ENCODE measurements at regions not wholly inside any gene's neighbourhood (a gene's known extent, or its start where the extent isn't known, plus 50 kb on each side); places are given as distances from the start of the nearest gene placed in this dataset.

- Histone ChIP-seq H3K36me3 (ENCODE audit: insufficient read depth, low read length) (no peaks in the 10 kb centered on the region), H3K9me2 (ENCODE audit: insufficient read depth, low read length) (no peaks in the 10 kb centered on the region), H3K4me3 (ENCODE audit: low read length) (no peak overlapping the region), H3K9ac (ENCODE audit: low read length) (no peak overlapping the region), H4K20me1 (ENCODE audit: insufficient read depth) (no peaks in the 10 kb centered on the region), H3K9me3 (ENCODE audit: low read length) (no peaks in the 10 kb centered on the region), H3K27ac (ENCODE audit: low read length) (no peak overlapping the region), H3K4me2 (ENCODE audit: low read length) (no peak overlapping the region), H2AFZ (ENCODE audit: low read depth, low read length) (no peak overlapping the region), H3F3A (ENCODE audit: insufficient read depth, low read length, poor library complexity, severe bottlenecking) (no peaks in the 10 kb centered on the region), H3K27me3 (ENCODE audit: insufficient read depth, low read depth, low read length) (no peaks in the 10 kb centered on the region), H3K79me2 (replicated peaks; ENCODE audit: insufficient read depth, low read length) (no peaks in the 10 kb centered on the region)
- no peak for TF ChIP-seq REST (IDR thresholded peaks at IDR 0.05; ENCODE audit: borderline replicate concordance)
- no peak for TF ChIP-seq POLR2AphosphoS5 (IDR thresholded peaks at IDR 0.05)
- no peak for TF ChIP-seq SMC3 (conservative IDR thresholded peaks at IDR 0.05; ENCODE audit: poor library complexity)
- TF ChIP-seq TAF1 (IDR thresholded peaks at IDR 0.05; ENCODE audit: low read depth): no peak
- TF ChIP-seq MXI1 (conservative IDR thresholded peaks at IDR 0.05; ENCODE audit: poor library complexity, severe bottlenecking): no peak
- TF ChIP-seq EP300 (conservative IDR thresholded peaks at IDR 0.05; ENCODE audit: poor library complexity, severe bottlenecking): no peak
- no peak for TF ChIP-seq RAD21 (conservative IDR thresholded peaks at IDR 0.05)
- TF ChIP-seq CTCF (IDR thresholded peaks at IDR 0.05; ENCODE audit: poor library complexity, severe bottlenecking): no peak
- TF ChIP-seq EZH2 (IDR thresholded peaks at IDR 0.05; ENCODE audit: borderline replicate concordance, insufficient read depth, low read length, poor library complexity, severe bottlenecking): no peak
Observed at GRCh38 chr12:111169456-111169855, 199.4 kb downstream of the PHETA1 start.

- no peak overlapping the region for H2AFZ ChIP-seq (ENCODE audit: low read depth, low read length)
- no peaks in the 10 kb centered on the region for H3K36me3 ChIP-seq (ENCODE audit: insufficient read depth, low read length)
- no peak overlapping the region for H3K4me2 ChIP-seq (ENCODE audit: low read length)
- H3K9me2 ChIP-seq (ENCODE audit: insufficient read depth, low read length): no peaks in the 10 kb centered on the region
- H3K4me3 ChIP-seq (ENCODE audit: low read length): no peak overlapping the region
- no peaks in the 10 kb centered on the region for H4K20me1 ChIP-seq (ENCODE audit: insufficient read depth)
- no peaks in the 10 kb centered on the region for H3K79me2 ChIP-seq (replicated peaks; ENCODE audit: insufficient read depth, low read length)
- no peak overlapping the region for H3K9ac ChIP-seq (ENCODE audit: low read length)
- no peak overlapping the region for H3K27ac ChIP-seq (ENCODE audit: low read length)
- H3K27me3 ChIP-seq (ENCODE audit: insufficient read depth, low read depth, low read length): no peaks in the 10 kb centered on the region
- no peaks in the 10 kb centered on the region for H3K9me3 ChIP-seq (ENCODE audit: low read length)
- H3F3A ChIP-seq (ENCODE audit: insufficient read depth, low read length, poor library complexity, severe bottlenecking): no peaks in the 10 kb centered on the region
- TF ChIP-seq REST (IDR thresholded peaks at IDR 0.05; ENCODE audit: borderline replicate concordance) (no peak), RAD21 (conservative IDR thresholded peaks at IDR 0.05) (no peak), EP300 (conservative IDR thresholded peaks at IDR 0.05; ENCODE audit: poor library complexity, severe bottlenecking) (no peak), SMC3 (conservative IDR thresholded peaks at IDR 0.05; ENCODE audit: poor library complexity) (no peak), MXI1 (conservative IDR thresholded peaks at IDR 0.05; ENCODE audit: poor library complexity, severe bottlenecking) (no peak), POLR2AphosphoS5 (IDR thresholded peaks at IDR 0.05) (no peak), TAF1 (IDR thresholded peaks at IDR 0.05; ENCODE audit: low read depth) (no peak), CTCF (IDR thresholded peaks at IDR 0.05; ENCODE audit: poor library complexity, severe bottlenecking) (no peak)
Observed at GRCh38 chr12:111169032-111169431, 199.9 kb downstream of the PHETA1 start.
